HG02588 (cell line): ENCODE measurements at regions not wholly inside any gene's neighbourhood (a gene's known extent, or its start where the extent isn't known, plus 50 kb on each side); places are given as distances from the start of the nearest gene placed in this dataset.

ENCODE experiments used
- ATAC-seq: cut with Tn5 transposase; IDR thresholded peaks from one replicate; pipeline ENCODE4 v1.9.1; 2021; ENCODE audit warnings: mild to moderate bottlenecking, moderate library complexity; ENCODE audit not compliant: unreplicated experiment

DNA sequence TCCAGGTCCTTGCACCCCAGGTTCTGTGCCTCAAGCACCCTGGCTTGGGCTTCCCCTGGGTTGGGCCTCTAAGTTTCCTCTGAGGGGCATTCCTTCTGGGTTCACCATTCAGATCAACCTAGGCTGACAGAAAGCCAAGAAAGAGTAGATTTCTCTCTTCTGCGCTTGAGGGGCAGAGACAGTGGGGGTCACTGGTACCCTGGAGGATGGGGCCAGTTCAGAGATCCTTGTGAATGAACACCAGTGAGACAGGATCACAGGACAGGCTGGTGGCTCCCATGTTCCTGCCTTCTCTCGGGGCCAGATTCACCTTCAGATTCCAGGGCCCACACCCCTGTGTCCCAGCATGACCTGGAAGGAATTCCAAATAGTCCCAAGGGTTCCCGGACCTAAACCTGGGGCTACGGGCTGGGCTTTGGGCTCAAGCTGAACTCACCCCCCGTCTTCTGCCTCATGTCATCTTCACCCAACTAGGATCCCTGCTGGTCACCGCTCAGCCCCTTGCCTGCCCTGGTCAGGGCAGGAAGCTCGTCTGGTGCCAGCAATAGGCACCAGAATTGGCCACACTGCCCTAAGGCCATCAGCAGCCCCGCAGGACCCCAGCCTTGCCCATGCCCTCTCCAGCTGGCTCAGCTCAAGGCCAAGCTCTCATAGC, 91.8 kb upstream of the MVB12B start:
- no peak for ATAC-seq

- no peak for ATAC-seq
Measured at GRCh38 chr9:126235336-126236243, 91.0 kb upstream of the MVB12B start.

DNA sequence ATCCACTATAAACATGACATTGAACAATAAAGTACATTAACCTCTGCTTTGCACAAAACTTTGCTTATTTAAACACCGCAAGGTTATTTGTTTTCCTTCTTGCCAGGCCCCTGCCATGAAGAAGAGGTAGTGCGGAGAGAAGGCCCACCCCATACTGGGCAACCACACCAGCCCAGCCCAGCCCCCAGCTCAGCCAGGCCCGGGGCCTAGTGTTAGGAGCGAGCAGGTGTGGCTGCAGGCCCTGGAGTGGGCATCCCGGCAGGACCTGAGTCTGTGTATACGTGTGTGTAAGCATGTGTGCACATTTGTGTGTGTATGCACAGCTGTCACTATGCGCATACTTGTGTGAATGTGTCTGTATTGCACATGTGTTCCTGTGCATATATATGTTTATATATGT, 90.4 kb upstream of the MVB12B start:
- no peak for ATAC-seq

GRCh38 chr9:126238415-126238814, 88.2 kb upstream of the MVB12B start:
- no peak for ATAC-seq

DNA sequence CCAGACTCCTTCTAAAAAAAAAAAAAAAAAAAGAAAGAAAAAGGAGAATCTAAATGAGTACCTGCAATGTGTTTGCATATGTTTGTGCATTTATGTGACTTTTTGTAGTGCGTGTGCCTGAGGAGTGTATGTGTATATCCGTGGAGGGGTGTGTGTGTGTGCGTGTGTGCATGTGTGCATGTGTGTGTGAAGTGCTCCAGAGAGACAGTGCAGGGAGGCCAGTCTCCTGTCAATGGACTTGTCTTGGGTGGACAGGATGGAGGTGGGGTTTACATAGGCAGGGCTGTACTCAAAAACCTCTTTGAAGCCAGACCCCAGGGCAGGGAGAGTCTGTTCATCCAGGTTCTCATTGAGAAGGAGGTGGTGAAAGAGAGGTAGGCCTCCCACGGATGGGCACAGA, 87.1 kb upstream of the MVB12B start:
- ATAC-seq, result no peak

- no peak for ATAC-seq
Measured at GRCh38 chr9:126240835-126241234, 85.8 kb upstream of the MVB12B start.

GRCh38 chr9:126248680-126249079, 77.9 kb upstream of the MVB12B start:
- ATAC-seq, result no peak

- no peak for ATAC-seq
Measured at GRCh38 chr9:126261584-126262356, 64.9 kb upstream of the MVB12B start.

- ATAC-seq, result no peak
Measured at GRCh38 chr9:126262738-126263137, 63.9 kb upstream of the MVB12B start.

- ATAC-seq, result no peak
Measured at GRCh38 chr9:126270556-126270955, 56.1 kb upstream of the MVB12B start.

DNA sequence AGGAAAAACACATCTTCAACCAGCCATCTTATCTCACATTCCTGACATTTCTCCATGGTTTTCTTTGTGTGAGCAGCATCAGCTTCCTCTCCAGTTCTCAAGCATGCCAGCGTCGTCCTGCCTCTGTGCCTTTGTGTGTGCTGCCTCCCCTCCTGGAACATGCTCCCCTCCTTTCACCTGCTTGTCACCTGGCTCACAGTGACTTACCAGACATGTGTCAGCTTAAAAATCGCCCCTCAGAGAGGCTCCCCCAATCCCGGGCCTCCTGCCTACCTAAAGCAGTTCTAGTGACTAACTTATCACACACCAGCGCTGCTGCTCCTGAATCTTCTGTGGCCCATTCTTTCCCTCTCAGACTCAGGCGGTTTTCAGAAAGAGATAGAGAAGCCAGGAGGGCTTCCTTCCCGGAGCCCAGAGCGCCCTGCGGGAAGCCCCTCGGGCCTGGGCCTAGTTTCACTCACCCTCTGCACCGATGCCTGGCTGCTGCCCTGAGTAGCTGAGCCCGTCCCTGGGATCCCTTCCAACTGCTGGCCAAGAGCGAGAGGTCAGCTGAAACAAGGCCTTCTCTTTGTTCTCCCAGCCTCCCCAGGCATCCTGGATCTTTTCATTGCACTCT, 51.1 kb upstream of the MVB12B start:
- no peak for ATAC-seq

DNA sequence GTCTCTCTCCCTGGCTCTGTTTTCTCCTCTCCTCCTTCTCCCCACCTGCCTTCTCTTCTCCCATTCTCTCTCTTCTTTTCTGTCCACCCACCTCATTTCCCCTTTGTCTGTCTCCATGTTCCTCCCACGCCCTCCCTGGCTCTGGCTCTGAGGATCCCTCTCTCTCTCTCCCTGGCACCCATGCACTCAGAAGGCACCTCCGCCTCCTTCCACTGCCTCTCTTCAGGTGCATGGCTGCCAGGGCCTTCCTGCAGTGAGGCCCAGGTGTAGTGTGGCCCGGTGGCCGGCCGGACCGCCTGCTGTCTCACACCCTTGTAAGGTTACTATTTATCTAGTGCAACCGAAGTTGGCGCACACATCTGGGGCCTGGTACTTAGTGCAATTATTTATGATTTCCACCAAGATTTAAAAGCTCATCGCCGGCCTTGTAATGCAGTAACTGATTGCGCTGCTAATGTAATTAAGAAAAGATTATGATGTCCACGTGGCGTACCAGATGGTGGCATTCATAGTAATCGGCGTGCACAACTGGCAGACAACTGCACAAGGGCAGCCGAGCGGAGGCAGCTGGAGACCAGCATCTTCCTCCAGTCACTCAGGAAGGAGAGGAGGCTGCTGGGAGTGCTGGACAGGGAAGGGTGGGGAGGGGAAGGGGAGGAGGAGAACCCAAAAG, 50.4 kb upstream of the MVB12B start:
- ATAC-seq, result no peak
